PFSK-1 (cell line): ENCODE measurements at regions not wholly inside any gene's neighbourhood (a gene's known extent, or its start where the extent isn't known, plus 50 kb on each side); places are given as distances from the start of the nearest gene placed in this dataset.

Source experiments
- POLR2AphosphoS5 ChIP-seq: IDR thresholded peaks from 2 replicates; pipeline ENCODE4 v1.6.1; 2012; ENCODE audit warnings: low read depth, mild to moderate bottlenecking, control low read depth, low read length, moderate library complexity
- REST ChIP-seq, 2 experiments: IDR thresholded peaks; 2 replicates each; pipeline versions ENCODE4 v1.6.1 to v1.8.0; 2011 to 2012; ENCODE audit warnings: low read depth in 2 of 2, low read length in 2 of 2, control low read depth in 1 of 2, inconsistent platforms in 1 of 2, mild to moderate bottlenecking in 1 of 2, moderate library complexity in 1 of 2; ENCODE audit not compliant: insufficient read depth in 1 of 2
- SIN3A ChIP-seq: IDR thresholded peaks from 2 replicates; pipeline ENCODE4 v1.6.1; 2012; ENCODE audit warnings: mild to moderate bottlenecking, low read length, moderate library complexity, borderline replicate concordance; ENCODE audit not compliant: insufficient read depth
- TAF1 ChIP-seq: IDR thresholded peaks from 2 replicates; pipeline ENCODE4 v1.6.1; 2012; ENCODE audit warnings: low read length, control low read depth, borderline replicate concordance; ENCODE audit not compliant: insufficient read depth

- TF ChIP-seq REST (IDR thresholded peaks at IDR 0.05; ENCODE audit: insufficient read depth in 1 of 2, low read depth in 2 of 2, low read length in 2 of 2) (no peak), SIN3A (no peak), POLR2AphosphoS5 (no peak), TAF1 (no peak)
Measured at GRCh38 chr2:12657560-12657959, 59.2 kb upstream of the TRIB2 start.
